Endothelial cell of umbilical vein (primary cell): ENCODE measurements at regions not wholly inside any gene's neighbourhood (a gene's known extent, or its start where the extent isn't known, plus 50 kb on each side); places are given as distances from the start of the nearest gene placed in this dataset.

Experiments used
- BruUV-seq: library from RNA; stranded (reverse); fragments of 400-500 nt; replicated peaks from 2 replicates; lab custom pipeline; 2021; lab: Mats Ljungman, UMichigan
- CTCF ChIA-PET: fragments of 300-600, 350-600 bp; sonication (Branson Sonifier 250); formaldehyde crosslinking; loops from one replicate; lab custom pipeline; 2021; ENCODE audit warnings: antibody characterized with exemption, inconsistent platforms; lab: Charles Lee
- POLR2A ChIA-PET: fragments of 300-600, 350-600 bp; sonication (Branson Sonifier 250); formaldehyde crosslinking; loops from one replicate; lab custom pipeline; 2021; ENCODE audit warnings: antibody characterized with exemption, inconsistent platforms; lab: Charles Lee
- DNase-seq: peaks from one replicate; pipeline ENCODE4 v3.0.0-alpha.2; 2011; ENCODE audit warnings: low read depth, low spot score
- FAIRE-seq: peaks from 2 replicates; lab custom pipeline; 2011; peaks lifted over from hg19 to GRCh38; lab: Jason Lieb, UNC
- H2AFZ ChIP-seq: 2 replicates; pipeline ENCODE4 v1.6.0; 2012; ENCODE audit warnings: low read depth, low read length, control low read depth, inconsistent platforms
- H3K27ac ChIP-seq: 2 replicates; pipeline ENCODE4 v1.5.1; 2011; ENCODE audit warnings: low read depth, mild to moderate bottlenecking, control low read depth, low read length, moderate library complexity; ENCODE audit not compliant: insufficient read depth
- H3K27me3 ChIP-seq, 2 experiments: 2 replicates each; pipeline versions ENCODE4 v1.6.0 to v1.6.1; 2011; ENCODE audit warnings: low read length in 2 of 2, mixed read lengths in 1 of 2; ENCODE audit not compliant: control insufficient read depth in 2 of 2, insufficient read depth in 2 of 2
- H3K36me3 ChIP-seq, 2 experiments: 2 replicates in 1 of 2; 3 replicates in 1 of 2; pipeline ENCODE4 v1.5.1; 2011; ENCODE audit warnings: low read length in 2 of 2, mild to moderate bottlenecking in 1 of 2, moderate library complexity in 1 of 2; ENCODE audit not compliant: control insufficient read depth in 2 of 2, insufficient read depth in 2 of 2; ENCODE audit errors: extremely low read depth in 1 of 2
- H3K4me1 ChIP-seq: 3 replicates; pipeline ENCODE4 v1.5.1; 2011; ENCODE audit warnings: mild to moderate bottlenecking, low read length; ENCODE audit not compliant: control insufficient read depth, insufficient read depth; ENCODE audit errors: extremely low read depth
- H3K4me2 ChIP-seq: 2 replicates; pipeline ENCODE4 v1.6.1; 2011; ENCODE audit warnings: low read length, control low read depth, mixed read lengths; ENCODE audit not compliant: insufficient read depth
- H3K4me3 ChIP-seq, 3 experiments: fragments of 200-600 bp in 1 of 3; sonication (generic), shearing (Covaris generic) in 1 of 3; replicated peaks in 1 of 3; 2 replicates each; pipeline ENCODE4 v1.5.1; 2011 to 2016; ENCODE audit warnings: control low read depth in 3 of 3, low read length in 3 of 3, mild to moderate bottlenecking in 2 of 3, inconsistent platforms in 1 of 3, low read depth in 1 of 3, moderate library complexity in 1 of 3; ENCODE audit not compliant: insufficient read depth in 1 of 3
- H3K79me2 ChIP-seq: 2 replicates; pipeline ENCODE4 v1.6.0; 2012; ENCODE audit warnings: low read length, inconsistent platforms; ENCODE audit not compliant: control insufficient read depth, insufficient read depth
- H3K9ac ChIP-seq: replicated peaks from 2 replicates; pipeline ENCODE3; 2011; ENCODE audit warnings: low read length, control low read depth; ENCODE audit not compliant: insufficient read depth; ENCODE audit errors: extremely low read depth
- H3K9me1 ChIP-seq: replicated peaks from 3 replicates; pipeline ENCODE4 v1.6.0; 2011; ENCODE audit warnings: mild to moderate bottlenecking, low read length; ENCODE audit not compliant: control insufficient read depth, insufficient read depth; ENCODE audit errors: extremely low read depth
- H3K9me3 ChIP-seq: replicated peaks from 2 replicates; pipeline ENCODE4 v1.5.1; 2012; ENCODE audit warnings: low read length, inconsistent platforms; ENCODE audit not compliant: control insufficient read depth, insufficient read depth
- H4K20me1 ChIP-seq: replicated peaks from 2 replicates; pipeline ENCODE3; 2011; ENCODE audit warnings: mild to moderate bottlenecking, low read length; ENCODE audit not compliant: control insufficient read depth, insufficient read depth; ENCODE audit errors: extremely low read depth
- CTCF ChIP-seq, 2 donors: IDR thresholded peaks; 1 replicate in 1 of 2; 2 replicates in 1 of 2; pipeline ENCODE4 v1.5.1; 2011; ENCODE audit warnings: low read length in 2 of 2, mild to moderate bottlenecking in 2 of 2, moderate library complexity in 2 of 2, control low read depth in 1 of 2, inconsistent platforms in 1 of 2, low read depth in 1 of 2; ENCODE audit not compliant: insufficient read depth in 1 of 2; ENCODE audit errors: extremely low read depth in 1 of 2
- EZH2 ChIP-seq: IDR thresholded peaks from 2 replicates; pipeline ENCODE4 v1.6.1; 2012; ENCODE audit warnings: borderline replicate concordance, low read depth, mild to moderate bottlenecking, moderate library complexity, low read length, inconsistent platforms; ENCODE audit not compliant: severe bottlenecking
- FOS ChIP-seq: IDR thresholded peaks from 2 replicates; pipeline ENCODE4 v1.6.1; 2011; ENCODE audit warnings: mild to moderate bottlenecking, low read length, moderate library complexity, borderline replicate concordance; ENCODE audit not compliant: insufficient read depth
- GATA2 ChIP-seq: IDR thresholded peaks from 2 replicates; pipeline ENCODE4 v1.7.0; 2011; ENCODE audit warnings: low read depth, mild to moderate bottlenecking, moderate library complexity, mixed read lengths, low read length; ENCODE audit not compliant: insufficient read length, insufficient read depth
- JUN ChIP-seq: IDR thresholded peaks from 2 replicates; pipeline ENCODE4 v1.6.1; 2011; ENCODE audit warnings: borderline replicate concordance, low read depth; ENCODE audit not compliant: insufficient read length, insufficient read depth
- MYC ChIP-seq: IDR thresholded peaks from one replicate; pipeline ENCODE4 v1.6.1; 2011; ENCODE audit warnings: mild to moderate bottlenecking, low read depth, low read length
- POLR2A ChIP-seq: IDR thresholded peaks from 2 replicates; pipeline ENCODE4 v1.6.1; 2012; ENCODE audit warnings: low read depth, mild to moderate bottlenecking, control low read depth, low read length
- POLR2AphosphoS5 ChIP-seq: IDR thresholded peaks from 2 replicates; pipeline ENCODE4 v1.6.1; 2012; ENCODE audit warnings: low read depth, mild to moderate bottlenecking, control low read depth, low read length, moderate library complexity; ENCODE audit not compliant: insufficient read depth
- dilution Hi-C: fragments of 300-500 bp; cut with MboI; formaldehyde crosslinking; loops from one replicate; pipeline ENCODE4 v1.15.0; 2019; ENCODE audit warnings: low sequenced_read_pairs; ENCODE audit not compliant: extremely low pct_ligation_motif_present
- intact Hi-C: fragments of 100-400 bp; cut with micrococcal nuclease; formaldehyde crosslinking; loops from one replicate; pipeline ENCODE4 v1.10.0; 2022
- TF ChIP-seq, protein P1 (sequence below): IDR thresholded peaks from 2 replicates; pipeline ENCODE4 v1.6.1; 2011; ENCODE audit not compliant: insufficient read depth, insufficient read length

- peak overlapping the region; percentile 92 to 96 (median 93) for H3K4me3 ChIP-seq
- H4K20me1 ChIP-seq = no peaks in the 10 kb centered on the region
- peaks cover 6% of the 10 kb centered on the region for H3K79me2 ChIP-seq
- intact Hi-C loops (loop anchor here (1.0 to 2.0 kb wide), 3 partner anchors 16 to 342 kb away; no protein-coding TSS in a partner anchor), dilution Hi-C loops (no loop called here)
- POLR2A ChIA-PET = no interaction called here
- H3K27ac ChIP-seq = no peak overlapping the region
- H3K9me3 ChIP-seq = no peaks in the 10 kb centered on the region
- no peak for TF ChIP-seq POLR2A
- no peak for TF ChIP-seq CTCF (IDR thresholded peaks at IDR 0.05; ENCODE audit: extremely low read depth in 1 of 2, insufficient read depth in 1 of 2, low read depth in 1 of 2, low read length in 2 of 2)
- no peak for TF ChIP-seq EZH2
- TF ChIP-seq GATA2 = no peak
- no peak for TF ChIP-seq MYC
- TF ChIP-seq POLR2AphosphoS5 = no peak
- TF ChIP-seq JUN = no peak
- TF ChIP-seq, protein P1, sequence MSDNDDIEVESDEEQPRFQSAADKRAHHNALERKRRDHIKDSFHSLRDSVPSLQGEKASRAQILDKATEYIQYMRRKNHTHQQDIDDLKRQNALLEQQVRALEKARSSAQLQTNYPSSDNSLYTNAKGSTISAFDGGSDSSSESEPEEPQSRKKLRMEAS = no peak
- no peak for TF ChIP-seq FOS
- FAIRE-seq (no peak), DNase-seq (no peak)
- no peaks in the 10 kb centered on the region for H3K36me3 ChIP-seq
- no TSS peak for BruUV-seq
- H3K27me3 ChIP-seq = peaks cover 9 to 12% of the 10 kb centered on the region in 2 experiments
- H3K9me1 ChIP-seq = no peaks in the 10 kb centered on the region
- H2AFZ ChIP-seq = peak overlapping the region; percentile 95
- peak overlapping the region; percentile 97 for H3K4me2 ChIP-seq
- H3K9ac ChIP-seq = peak overlapping the region; percentile 76
- peaks cover 21% of the 10 kb centered on the region for H3K4me1 ChIP-seq
- CTCF ChIA-PET = interaction anchor here (1.0 kb wide), 1 partner anchor 83 kb away, joined by 3 read pairs; no protein-coding TSS in a partner anchor
These were observed 77.2 kb upstream of the VGLL4 start for GRCh38 chr3:11720917-11721411.
